H54 (cell line): ENCODE measurements at regions not wholly inside any gene's neighbourhood (a gene's known extent, or its start where the extent isn't known, plus 50 kb on each side); places are given as distances from the start of the nearest gene placed in this dataset.

Experiments
- DNase-seq: peaks from one replicate; pipeline ENCODE4 v3.0.0; 2011; ENCODE audit warnings: low spot score, mixed read lengths; ENCODE audit not compliant: insufficient read length
- FAIRE-seq: peaks from 3 replicates; lab custom pipeline; 2011; peaks lifted over from hg19 to GRCh38; lab: Jason Lieb, UNC
- POLR2A ChIP-seq: IDR thresholded peaks from 2 replicates; pipeline ENCODE4 v1.6.1; 2011; ENCODE audit warnings: low read depth, mild to moderate bottlenecking, low read length

- TF ChIP-seq POLR2A: no peak
- FAIRE-seq (no peak), DNase-seq (no peak)
Measured at GRCh38 chr2:2689306-2689705, 358.2 kb upstream of the MYT1L start.

DNA sequence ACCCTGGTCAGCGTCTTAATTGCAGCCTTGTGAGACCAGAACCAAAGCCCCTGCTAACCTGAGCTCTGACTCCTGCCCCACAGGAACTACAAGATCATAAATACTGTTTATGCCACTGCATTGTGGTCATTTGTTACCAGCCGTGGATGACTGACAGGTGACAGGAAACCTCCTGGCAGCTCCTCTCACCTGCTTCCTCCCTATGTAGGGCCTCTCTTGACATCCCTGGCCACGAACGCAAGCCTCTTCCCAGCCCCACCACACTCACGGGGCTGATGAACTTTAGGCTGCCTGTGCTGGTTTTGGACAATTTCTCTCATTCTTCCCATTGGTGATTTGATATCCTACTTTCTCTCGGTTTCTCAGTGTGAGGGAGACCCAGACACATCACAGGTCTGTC, 357.2 kb upstream of the MYT1L start:
- FAIRE-seq: no peak
- no peak for TF ChIP-seq POLR2A
- DNase-seq: no peak

DNA sequence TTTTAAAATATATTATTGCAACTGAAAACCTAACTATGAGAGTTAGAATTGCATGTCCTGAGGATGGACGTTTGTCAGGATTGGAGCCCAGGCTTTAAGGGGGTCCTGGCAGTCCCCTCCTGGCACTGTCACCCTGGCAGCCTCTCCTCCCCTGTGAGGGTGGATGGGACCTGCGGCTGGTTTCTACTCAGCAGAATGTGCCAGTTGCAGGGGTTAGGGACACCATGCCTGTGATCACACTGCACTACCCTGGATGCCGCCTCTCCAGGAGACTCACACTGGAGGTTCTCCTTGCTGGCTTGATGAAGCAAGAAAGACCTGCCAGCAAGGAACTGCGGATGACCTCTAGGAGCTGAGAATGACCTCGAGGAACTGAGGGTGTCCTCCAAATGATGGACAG, 356.7 kb upstream of the MYT1L start:
- FAIRE-seq (no peak), DNase-seq (no peak)
- no peak for TF ChIP-seq POLR2A

GRCh38 chr2:2686222-2686621, 355.1 kb upstream of the MYT1L start:
- no peak for TF ChIP-seq POLR2A
- DNase-seq (no peak), FAIRE-seq (no peak)

DNA sequence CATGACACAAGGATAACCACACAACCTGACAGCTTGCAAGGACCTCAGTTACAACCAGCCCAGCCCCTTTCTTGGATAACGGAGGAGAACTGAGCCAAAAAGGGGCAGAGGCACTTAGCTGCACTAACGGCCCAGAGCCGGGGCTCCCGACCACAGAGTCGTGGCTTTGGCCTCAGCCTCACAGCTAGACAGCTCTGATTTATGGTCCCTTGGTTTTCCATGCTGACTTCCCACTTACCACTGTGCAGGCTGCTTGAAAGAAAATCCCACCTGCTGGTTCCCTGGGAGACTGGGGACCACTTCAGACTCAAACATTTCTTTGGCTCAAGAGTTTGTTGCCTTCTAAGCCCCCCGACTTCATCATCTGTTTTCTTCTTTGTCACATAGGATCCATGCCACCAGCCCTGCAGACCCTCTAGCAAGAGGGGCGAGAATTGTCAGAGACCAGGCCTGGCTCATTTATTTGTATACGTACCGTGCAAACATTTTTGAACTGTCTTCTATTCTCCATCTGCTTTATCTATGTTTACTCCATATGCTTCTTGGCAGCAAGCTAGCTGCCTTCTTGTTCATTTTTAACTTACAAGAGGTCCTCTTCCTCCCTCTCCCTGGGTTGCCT, 352.6 kb upstream of the MYT1L start:
- DNase-seq: no peak
- no peak for TF ChIP-seq POLR2A
- no peak for FAIRE-seq

- DNase-seq (no peak), FAIRE-seq (no peak)
- no peak for TF ChIP-seq POLR2A
Measured at GRCh38 chr2:2682700-2683342, 351.7 kb upstream of the MYT1L start.

- FAIRE-seq (no peak), DNase-seq (no peak)
- no peak for TF ChIP-seq POLR2A
Measured at GRCh38 chr2:2681711-2682251, 350.7 kb upstream of the MYT1L start.

DNA sequence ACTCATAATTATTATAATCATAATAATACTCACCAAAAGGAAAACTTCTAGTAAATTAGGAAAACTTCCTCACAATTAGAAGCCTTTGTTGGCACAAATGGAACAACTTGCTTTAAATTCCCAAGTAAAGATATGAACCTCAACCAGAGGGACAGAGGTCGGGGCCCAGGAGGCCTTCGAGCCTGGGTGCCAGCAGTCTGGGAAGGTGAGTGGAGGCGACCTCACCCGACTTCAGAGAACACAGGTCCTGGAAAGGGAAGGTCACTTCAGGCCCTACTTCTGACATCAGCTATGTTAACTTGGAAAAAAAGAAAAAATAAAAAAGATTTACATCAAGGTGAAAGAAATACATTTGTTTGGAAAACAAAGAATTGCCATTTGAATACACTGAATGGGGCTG, 350.0 kb upstream of the MYT1L start:
- FAIRE-seq (no peak), DNase-seq (no peak)
- TF ChIP-seq POLR2A: no peak

DNA sequence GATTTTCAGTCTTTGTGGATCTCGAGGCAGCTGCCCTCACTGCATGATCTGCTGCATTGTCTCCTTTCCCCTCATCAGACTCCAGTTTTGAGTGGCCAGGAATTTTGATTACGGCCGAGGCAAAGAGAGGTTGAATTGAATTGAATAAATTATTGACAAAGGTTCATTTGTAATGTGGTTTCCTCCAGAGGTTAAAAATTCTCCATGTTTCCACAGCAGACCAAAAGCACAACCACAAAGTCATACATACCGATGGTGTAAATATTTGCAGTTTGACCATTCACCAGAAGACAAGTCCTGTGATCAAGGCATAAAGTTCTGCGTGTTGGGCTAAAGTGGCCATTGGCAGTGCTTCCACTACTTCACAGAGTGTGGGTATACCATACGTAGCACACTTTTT, 343.8 kb upstream of the MYT1L start:
- TF ChIP-seq POLR2A: no peak
- FAIRE-seq (no peak), DNase-seq (no peak)

DNA sequence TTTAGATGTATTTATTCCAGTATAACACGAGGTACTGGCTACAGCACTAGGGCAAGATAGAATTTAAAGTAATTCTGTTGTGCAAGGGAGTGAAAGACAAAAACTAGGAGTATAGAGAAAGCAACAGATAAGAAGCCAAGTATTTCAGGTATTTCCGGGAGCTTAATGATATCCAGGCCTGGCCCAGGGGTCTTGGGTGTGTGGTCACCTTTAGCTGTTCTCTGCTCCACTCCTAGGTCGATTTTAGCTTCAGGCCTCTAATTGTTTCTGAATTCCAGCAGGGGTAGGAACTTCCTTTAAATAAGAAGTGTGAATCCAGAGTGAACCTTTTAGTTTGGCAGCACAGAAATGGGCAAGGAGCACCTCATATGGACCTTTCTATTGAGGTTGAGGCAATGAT, 342.3 kb upstream of the MYT1L start:
- DNase-seq (no peak), FAIRE-seq (no peak)
- TF ChIP-seq POLR2A: no peak

DNA sequence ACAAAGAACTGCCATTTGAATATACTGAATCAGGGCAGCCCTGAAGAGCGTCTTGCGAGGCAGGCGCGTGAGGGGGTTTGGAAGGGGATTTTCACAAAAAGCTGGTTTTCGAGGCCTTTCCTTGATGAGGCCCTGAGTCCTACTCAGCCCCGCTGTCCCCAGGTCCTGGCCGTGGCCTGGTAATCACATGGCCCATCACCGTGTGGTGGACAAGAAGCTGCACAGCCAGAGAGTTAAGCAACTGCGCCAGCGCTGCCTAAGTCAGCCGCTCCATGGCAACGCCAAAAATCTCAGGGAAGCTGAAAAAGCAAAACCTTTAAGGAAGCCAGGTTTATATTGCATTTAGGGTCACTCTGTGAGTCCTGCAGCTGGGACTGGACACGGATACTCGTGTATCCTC, 341.2 kb upstream of the MYT1L start:
- FAIRE-seq (no peak), DNase-seq (no peak)
- TF ChIP-seq POLR2A: no peak

DNA sequence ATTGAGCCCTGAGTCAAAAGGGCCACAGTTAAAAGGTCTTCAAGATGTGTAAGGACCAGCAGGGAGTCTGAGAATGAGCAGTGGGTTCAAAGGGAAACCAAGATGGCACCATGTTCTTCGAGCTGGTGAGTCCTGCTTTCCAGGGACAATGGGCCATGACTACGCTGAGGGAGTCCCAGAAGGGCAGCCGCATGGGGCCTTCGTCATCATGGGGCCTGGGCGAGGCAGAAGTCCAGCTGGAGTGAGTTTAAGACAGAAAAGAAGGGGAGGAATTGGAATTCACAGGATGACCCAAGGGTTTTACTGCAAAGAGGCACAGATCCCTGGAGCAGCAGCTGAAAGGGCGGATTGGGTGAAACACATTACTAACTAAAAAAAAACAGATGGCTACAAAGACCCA, 340.8 kb upstream of the MYT1L start:
- no peak for FAIRE-seq
- no peak for DNase-seq
- TF ChIP-seq POLR2A: no peak

- FAIRE-seq (no peak), DNase-seq (no peak)
- TF ChIP-seq POLR2A: no peak
Measured at GRCh38 chr2:2669316-2669715, 338.2 kb upstream of the MYT1L start.

GRCh38 chr2:2668681-2669265, 337.7 kb upstream of the MYT1L start:
- FAIRE-seq (no peak), DNase-seq (no peak)
- TF ChIP-seq POLR2A: no peak

DNA sequence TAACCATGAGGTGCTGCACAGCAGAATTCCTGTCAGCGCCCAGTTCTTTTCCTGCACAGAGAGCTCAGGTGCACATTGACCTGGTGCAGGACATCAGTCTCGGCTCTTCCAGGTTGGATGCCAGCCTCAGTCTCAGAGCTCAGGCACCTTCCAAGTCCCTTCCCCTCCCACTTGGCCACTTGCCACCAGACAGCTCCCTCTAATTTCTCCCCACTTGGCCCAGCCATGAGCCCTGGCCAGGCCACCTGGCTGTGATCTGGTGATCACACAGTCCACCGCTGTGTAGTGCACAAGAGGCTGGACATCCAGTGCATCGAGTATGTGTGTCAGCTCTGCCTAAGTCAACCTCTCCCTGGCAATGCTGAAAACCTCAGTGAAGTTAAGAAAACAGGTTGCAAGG, 336.6 kb upstream of the MYT1L start:
- no peak for FAIRE-seq
- DNase-seq: no peak
- TF ChIP-seq POLR2A: no peak
